Activated T-cell treated with anti-CD3 and anti-CD28 coated beads for 1 hour (primary cell): ENCODE measurements at regions not wholly inside any gene's neighbourhood (a gene's known extent, or its start where the extent isn't known, plus 50 kb on each side); places are given as distances from the start of the nearest gene placed in this dataset.
"Not testable (repeated sequence)": the region's sequence is repeated elsewhere in the genome, so short reads cannot be mapped to it uniquely, and the experiment has no call there.

Experiments
- DNase-seq: peaks from one replicate; pipeline ENCODE4 v3.0.0-alpha.2; 2020; ENCODE audit warnings: low read depth

- no peak for DNase-seq
Measured at GRCh38 chr17:34472363-34472762, 107.0 kb upstream of the TMEM132E start.

GRCh38 chr17:34471278-34471677, 108.1 kb upstream of the TMEM132E start:
- not testable (repeated sequence) for DNase-seq

GRCh38 chr17:34465789-34466188, 102.8 kb upstream of the CCL1 start:
- no peak for DNase-seq

DNA sequence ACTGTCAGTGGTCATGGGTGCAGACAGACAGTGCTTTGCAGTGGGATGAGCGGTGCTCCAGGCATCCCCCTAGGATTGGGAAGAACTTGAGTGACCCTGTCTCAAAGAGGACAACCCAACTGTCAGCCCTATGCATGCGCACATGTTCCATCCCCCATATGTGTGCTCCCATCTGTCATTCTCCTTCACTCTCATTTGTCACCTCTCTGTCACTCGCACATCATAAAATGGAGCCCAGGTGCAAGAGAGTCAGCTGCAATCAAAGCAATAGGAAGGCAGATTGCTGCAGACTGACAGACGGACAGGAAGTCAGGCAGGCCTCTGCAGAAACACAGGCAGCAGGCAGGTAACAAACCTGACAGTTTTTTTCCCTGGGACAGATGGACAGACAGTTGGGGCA, 101.8 kb upstream of the CCL1 start:
- DNase-seq: no peak

GRCh38 chr17:34458266-34458665, 95.2 kb upstream of the CCL1 start:
- no peak for DNase-seq

DNA sequence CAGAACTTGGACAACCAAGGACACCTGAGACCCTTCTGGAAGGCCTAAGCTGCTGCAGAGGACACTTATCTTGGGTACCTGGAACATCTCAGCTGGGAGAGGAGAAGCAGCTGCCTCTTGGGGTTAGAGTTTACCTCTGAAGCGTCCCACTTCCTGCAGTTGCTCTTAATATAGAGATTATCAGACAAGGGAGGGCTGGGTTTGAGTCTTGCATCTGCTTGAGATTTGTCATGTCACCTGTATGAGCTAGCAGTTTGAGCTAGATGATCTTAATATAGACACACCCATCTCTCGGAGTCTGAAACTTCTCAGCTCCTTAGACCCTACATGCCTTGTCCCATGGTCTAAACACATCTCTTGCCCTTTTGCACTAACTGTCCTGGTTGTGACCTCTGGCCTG, 93.1 kb upstream of the CCL1 start:
- DNase-seq: no peak

GRCh38 chr17:34452769-34453168, 89.7 kb upstream of the CCL1 start:
- no peak for DNase-seq

DNA sequence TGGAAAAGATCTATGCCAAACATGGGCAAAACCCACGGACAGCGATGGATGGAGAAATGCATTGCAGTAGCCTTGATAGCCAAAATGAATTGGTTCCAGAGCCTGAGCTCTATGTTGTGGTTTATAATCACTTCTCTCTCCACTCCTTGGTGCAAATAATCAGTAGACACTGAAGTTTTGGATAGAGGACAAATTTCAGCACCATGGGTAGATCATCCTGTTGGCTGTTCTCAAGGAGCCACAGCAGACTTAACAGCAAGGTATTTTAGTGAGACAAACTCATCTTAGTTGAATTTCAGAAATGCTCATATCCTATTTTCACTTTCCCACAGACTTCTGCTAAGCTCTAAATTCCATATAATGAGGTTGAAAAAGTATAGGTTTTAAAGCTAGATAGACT, 88.3 kb upstream of the CCL1 start:
- no peak for DNase-seq

DNA sequence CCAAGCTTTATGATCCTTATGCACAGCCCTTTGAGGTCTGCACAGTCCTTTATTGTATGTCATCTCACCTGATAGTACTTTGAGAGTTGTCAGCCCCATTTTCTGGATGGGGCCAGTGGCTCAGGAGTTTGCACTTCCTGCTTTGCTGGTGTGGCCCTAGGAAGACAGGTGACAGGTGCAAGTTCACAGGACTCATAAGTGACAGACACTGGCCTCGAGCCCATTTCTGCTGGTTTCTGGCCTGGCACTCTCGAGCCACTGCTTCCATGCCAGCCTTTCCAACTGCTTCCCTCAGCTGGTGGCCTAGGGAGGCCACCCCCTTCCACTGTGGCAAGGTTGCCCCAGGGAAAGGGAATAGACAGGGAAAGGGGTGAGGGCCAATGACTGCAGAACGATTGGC, 84.4 kb upstream of the CCL1 start:
- DNase-seq: no peak

DNA sequence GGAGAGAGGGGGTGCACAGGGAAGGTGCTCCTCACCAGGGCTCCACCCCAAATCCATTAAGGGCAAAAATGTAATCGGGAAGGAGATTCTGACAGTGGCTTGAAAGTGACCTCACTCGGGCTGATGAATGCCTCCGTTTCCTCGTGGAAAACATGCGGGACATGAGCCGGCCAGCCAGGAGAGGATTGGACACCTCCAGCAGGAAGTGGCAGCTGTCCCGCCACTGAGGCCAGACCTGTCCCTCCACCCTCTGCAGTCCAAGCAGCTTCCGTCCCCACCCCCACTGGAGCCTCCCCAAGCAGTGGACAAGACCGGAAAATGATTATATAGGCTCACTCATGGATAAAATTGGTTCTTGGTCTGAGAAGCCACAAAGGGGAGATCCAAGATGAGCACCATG, 82.1 kb upstream of the CCL1 start:
- no peak for DNase-seq

DNA sequence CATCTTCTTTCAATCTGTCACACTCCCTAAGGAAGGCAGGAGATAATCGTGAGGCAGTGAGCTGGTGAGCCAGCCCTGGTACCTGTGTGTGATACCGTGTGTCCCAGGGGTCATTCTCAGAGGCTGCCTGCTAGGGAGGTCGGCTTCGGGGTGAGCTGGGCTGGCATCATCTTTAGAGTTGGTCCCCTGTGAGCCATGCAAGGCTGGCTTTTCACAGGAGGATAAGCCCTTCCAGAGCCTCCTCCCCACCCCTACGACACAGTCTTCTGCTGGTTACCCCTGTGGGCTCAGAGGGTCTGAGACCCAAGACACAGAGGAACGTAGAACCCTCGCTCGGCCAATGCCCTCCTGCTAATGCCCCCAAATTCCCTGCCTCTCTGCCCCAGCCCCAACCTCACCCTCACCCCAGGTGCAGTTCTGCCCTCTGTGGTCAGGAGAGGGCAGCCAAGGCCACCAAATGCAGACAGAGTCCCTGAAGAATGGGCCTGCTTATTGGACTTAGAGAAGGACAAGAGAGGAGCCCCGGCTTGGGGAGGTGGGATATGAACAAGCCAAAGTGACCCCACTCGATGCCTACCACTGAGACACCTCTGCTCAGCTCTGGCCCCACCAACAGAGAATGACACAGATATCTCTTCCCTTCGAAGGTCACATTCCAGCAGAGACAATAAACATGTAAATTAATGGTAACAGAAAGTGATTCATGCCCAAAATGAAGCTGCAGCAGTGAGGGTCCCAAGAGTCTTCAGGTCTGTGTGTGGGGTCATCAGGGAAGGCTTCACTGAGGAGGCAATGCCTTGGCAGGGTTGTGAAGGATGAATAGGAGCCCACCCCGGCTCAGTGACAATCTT, 80.8 kb upstream of the CCL1 start:
- no peak for DNase-seq

GRCh38 chr17:34442387-34443111, 79.5 kb upstream of the CCL1 start:
- DNase-seq: no peak

DNA sequence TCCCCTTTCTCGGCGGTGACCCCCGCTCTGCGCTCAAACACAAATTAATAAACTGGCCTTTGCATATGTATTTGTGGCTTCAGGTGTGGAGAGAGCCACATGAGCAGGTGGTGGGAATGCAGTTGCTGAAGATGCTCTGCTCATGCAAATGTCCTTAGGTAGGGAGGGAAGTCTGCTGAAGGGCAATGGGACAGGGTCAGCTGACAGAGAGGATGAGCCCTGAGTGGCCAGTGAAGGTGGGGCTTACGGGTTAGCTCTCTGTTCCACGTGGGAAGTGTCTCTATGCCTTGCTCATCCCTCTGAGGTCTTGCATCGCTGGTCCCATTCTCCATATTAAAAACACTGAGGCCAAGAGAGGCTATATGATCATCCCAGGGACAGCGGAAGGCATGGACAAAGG, 74.2 kb upstream of the CCL1 start:
- no peak for DNase-seq

- no peak for DNase-seq
Measured at GRCh38 chr17:34436607-34437006, 73.6 kb upstream of the CCL1 start.

GRCh38 chr17:34435182-34435928, 72.3 kb upstream of the CCL1 start:
- no peak for DNase-seq

DNA sequence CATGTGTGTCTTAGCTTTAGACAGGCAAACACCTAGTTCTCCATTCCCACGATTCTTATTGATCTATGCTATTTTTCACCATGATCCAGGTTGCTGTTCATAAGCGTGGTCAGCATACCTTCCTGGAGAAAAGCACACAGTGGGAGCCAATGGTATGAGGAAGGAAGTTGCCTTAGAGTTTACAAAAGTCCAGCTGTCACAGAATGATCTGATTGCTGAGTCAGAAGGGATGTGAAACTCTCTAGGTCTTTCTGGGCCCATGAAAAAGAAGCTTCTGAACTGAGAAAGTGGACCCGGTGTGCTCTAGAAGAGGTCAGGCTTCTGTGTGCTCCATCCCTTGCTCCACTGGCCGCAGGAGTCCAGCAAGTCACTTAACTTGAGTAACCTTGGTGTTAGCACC, 71.0 kb upstream of the CCL1 start:
- DNase-seq: no peak

- DNase-seq: no peak
Measured at GRCh38 chr17:34424814-34425491, 61.9 kb upstream of the CCL1 start.

DNA sequence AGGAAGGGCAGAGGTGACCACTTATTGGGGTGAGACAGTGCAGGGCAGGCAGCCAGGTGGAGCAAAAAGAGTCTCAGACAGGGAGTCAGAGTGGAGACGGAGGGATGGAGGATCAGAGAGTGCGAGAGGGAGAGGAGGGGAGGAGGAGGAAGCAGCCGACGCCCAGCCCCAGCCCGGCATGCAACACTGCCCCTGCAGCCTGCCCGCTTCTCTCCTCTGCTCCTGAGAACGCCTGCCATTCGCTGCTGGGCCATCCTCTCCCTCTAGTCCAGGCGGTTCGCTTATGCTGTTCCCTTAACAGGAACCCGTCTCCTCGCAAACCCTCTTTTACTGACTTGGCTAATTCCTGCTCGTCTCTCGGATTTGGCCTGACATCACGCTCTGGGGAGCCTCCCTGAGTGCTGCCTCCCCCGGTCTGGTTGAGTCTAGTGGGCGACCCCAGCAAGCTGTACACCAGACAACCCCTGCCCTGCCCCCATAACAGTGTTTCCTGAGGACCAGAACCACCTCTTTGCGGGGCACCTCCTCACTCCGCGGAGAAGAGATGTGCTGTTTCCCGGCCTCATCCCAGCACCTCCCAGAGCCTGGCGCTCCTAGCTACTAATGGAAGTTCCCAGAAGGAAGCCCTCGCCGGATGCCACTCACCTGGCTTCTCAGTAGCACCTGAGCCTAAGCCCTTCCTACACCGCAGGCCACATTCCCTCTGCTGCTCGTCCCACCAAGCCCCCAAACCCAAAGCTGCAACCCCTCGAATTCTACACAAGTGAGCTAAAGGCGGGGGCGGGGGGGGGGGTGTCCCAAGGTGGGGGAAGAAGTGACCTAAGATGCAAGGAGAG, 61.2 kb upstream of the CCL1 start:
- no peak for DNase-seq

DNA sequence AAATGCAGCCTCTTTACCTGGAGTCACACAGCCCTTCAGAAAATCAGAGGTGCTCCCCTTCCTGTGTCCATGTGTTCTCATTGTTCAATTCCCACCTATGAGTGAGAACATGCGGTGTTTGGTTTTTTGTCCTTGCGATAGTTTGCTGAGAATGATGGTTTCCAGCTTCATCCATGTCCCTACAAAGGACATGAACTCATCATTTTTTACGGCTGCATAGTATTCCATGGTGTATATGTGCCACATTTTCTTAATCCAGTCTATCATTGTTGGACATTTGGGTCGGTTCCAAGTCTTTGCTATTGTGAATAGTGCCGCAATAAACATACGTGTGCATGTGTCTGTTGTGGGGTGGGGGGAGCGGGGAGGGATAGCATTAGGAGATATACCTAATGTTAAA, 60.3 kb upstream of the CCL1 start:
- DNase-seq: not testable (repeated sequence)

GRCh38 chr17:34420900-34421299, 57.9 kb upstream of the CCL1 start:
- DNase-seq: no peak

DNA sequence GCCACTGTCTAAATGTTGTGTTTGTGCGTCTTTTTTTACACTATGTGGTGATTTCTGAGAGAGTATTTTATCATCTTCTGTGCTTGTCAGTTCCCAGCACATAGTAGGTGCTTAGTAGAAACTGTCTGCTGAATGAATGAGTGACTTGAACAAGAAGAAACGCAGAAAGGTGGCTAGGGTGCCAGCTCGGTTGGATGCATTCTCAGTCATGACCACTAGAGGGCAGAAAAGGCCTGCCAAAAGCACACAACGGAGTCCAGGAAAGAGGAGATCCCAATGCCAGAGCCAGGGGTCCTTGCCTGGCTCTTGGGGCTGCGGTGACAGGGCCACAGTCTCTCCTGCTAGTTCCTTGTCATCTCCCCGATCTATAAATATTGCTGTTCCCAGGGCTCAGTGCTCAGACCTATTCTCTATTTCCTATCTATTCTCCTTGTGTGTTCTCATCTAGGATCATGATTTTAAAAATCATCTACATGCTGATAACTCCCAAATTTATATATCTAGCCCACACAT, 57.3 kb upstream of the CCL1 start:
- DNase-seq: peak; percentile 48
